ENCODE measurements at regions not wholly inside any gene's neighbourhood (a gene's known extent, or its start where the extent isn't known, plus 50 kb on each side); places are given as distances from the start of the nearest gene placed in this dataset.

- Mint-ChIP-seq H3K27ac (no peak overlapping the region), H3K36me3 (no peaks in the 10 kb centered on the region), H3K4me3 (no peak overlapping the region), H3K27me3 (ENCODE audit: low read depth) (no peaks in the 10 kb centered on the region), H3K9me3 (no peaks in the 10 kb centered on the region), H3K4me1 (peaks cover 13% of the 10 kb centered on the region)
- DNase-seq (ENCODE audit: low spot score in 2 of 2, unreplicated experiment in 2 of 2): no peak
- no peak for TF ChIP-seq CTCF (IDR thresholded peaks at IDR 0.05; ENCODE audit: unreplicated experiment)
Observed at GRCh38 chrX:771536-771935, 140.9 kb downstream of the SHOX start.

- DNase-seq (ENCODE audit: low spot score in 2 of 2, unreplicated experiment in 2 of 2): no peak
- H3K36me3 Mint-ChIP-seq: no peaks in the 10 kb centered on the region
- no peaks in the 10 kb centered on the region for H3K9me3 Mint-ChIP-seq
- no peaks in the 10 kb centered on the region for H3K27me3 Mint-ChIP-seq (ENCODE audit: low read depth)
- peaks cover 6% of the 10 kb centered on the region for H3K4me1 Mint-ChIP-seq
- TF ChIP-seq CTCF (IDR thresholded peaks at IDR 0.05; ENCODE audit: unreplicated experiment): no peak
- no peak overlapping the region for H3K27ac Mint-ChIP-seq
- no peak overlapping the region for H3K4me3 Mint-ChIP-seq
Observed at GRCh38 chrX:769796-770195, 139.2 kb downstream of the SHOX start.

- no peak for TF ChIP-seq CTCF (IDR thresholded peaks at IDR 0.05; ENCODE audit: unreplicated experiment)
- Mint-ChIP-seq H3K9me3 (no peaks in the 10 kb centered on the region), H3K36me3 (no peaks in the 10 kb centered on the region), H3K27me3 (ENCODE audit: low read depth) (no peaks in the 10 kb centered on the region), H3K4me3 (no peak overlapping the region), H3K4me1 (peaks cover 3% of the 10 kb centered on the region), H3K27ac (no peak overlapping the region)
- peak in 1 of 2 experiments; percentile 14 for DNase-seq (ENCODE audit: low spot score in 2 of 2, unreplicated experiment in 2 of 2)
Observed at GRCh38 chrX:768596-768995, 138.0 kb downstream of the SHOX start.

- Mint-ChIP-seq H3K9me3 (peaks cover 17% of the 10 kb centered on the region), H3K36me3 (no peaks in the 10 kb centered on the region), H3K4me1 (no peaks in the 10 kb centered on the region), H3K4me3 (no peak overlapping the region), H3K27ac (no peak overlapping the region), H3K27me3 (ENCODE audit: low read depth) (peaks cover 35% of the 10 kb centered on the region)
- no peak for TF ChIP-seq CTCF (IDR thresholded peaks at IDR 0.05; ENCODE audit: unreplicated experiment)
- DNase-seq (ENCODE audit: low spot score in 2 of 2, unreplicated experiment in 2 of 2): no peak
Observed at GRCh38 chrX:758917-759316, 128.3 kb downstream of the SHOX start.

GRCh38 chrX:750812-751211 lies 120.2 kb downstream of the SHOX start:
- Mint-ChIP-seq H3K9me3 (no peaks in the 10 kb centered on the region), H3K27ac (no peak overlapping the region), H3K27me3 (ENCODE audit: low read depth) (peaks cover 4% of the 10 kb centered on the region), H3K4me1 (no peaks in the 10 kb centered on the region), H3K4me3 (no peak overlapping the region), H3K36me3 (no peaks in the 10 kb centered on the region)
- no peak for TF ChIP-seq CTCF (IDR thresholded peaks at IDR 0.05; ENCODE audit: unreplicated experiment)
- no peak for DNase-seq (ENCODE audit: low spot score in 2 of 2, unreplicated experiment in 2 of 2)

- H3K27ac Mint-ChIP-seq: no peak overlapping the region
- H3K4me1 Mint-ChIP-seq: no peaks in the 10 kb centered on the region
- H3K36me3 Mint-ChIP-seq: no peaks in the 10 kb centered on the region
- H3K4me3 Mint-ChIP-seq: no peak overlapping the region
- no peak for TF ChIP-seq CTCF (IDR thresholded peaks at IDR 0.05; ENCODE audit: unreplicated experiment)
- no peak for DNase-seq (ENCODE audit: low spot score in 2 of 2, unreplicated experiment in 2 of 2)
- H3K9me3 Mint-ChIP-seq: no peaks in the 10 kb centered on the region
- H3K27me3 Mint-ChIP-seq (ENCODE audit: low read depth): peaks cover 5% of the 10 kb centered on the region
Observed at GRCh38 chrX:750263-750662, 119.7 kb downstream of the SHOX start.
